A549 (cell line): ENCODE measurements at regions not wholly inside any gene's neighbourhood (a gene's known extent, or its start where the extent isn't known, plus 50 kb on each side); places are given as distances from the start of the nearest gene placed in this dataset.
A peak's percentile ranks its signal among the peaks of the same experiment; 100 is the strongest.

Experiments used
- ATAC-seq, 2 experiments: fragments of 200-7000 bp in 1 of 2; fragments of >200 bp in 1 of 2; cut with Nextera tagmentation in 1 of 2; cut with Tn5 transposase in 1 of 2; 3 replicates each; pipeline versions ENCODE4 v1.8.0 to v1.9.1; 2018 to 2020; ENCODE audit warnings: mild to moderate bottlenecking in 1 of 2, moderate library complexity in 1 of 2
- CTCF ChIA-PET: fragments of 300-600 bp; sonication (Branson Sonifier 250); formaldehyde crosslinking; extraction: SDS; loops from one replicate; lab custom pipeline; 2021; ENCODE audit warnings: antibody characterized with exemption, inconsistent platforms; lab: Yijun Ruan, JAX
- POLR2A ChIA-PET: fragments of 350-600 bp; formaldehyde crosslinking; extraction: SDS; loops from one replicate; lab custom pipeline; 2021; ENCODE audit warnings: antibody characterized with exemption, inconsistent platforms; lab: Yijun Ruan, JAX
- DNase-seq, 2 experiments: peaks; one replicate each; pipeline versions ENCODE4 v3.0.0 to v3.0.0-alpha.2; 2011 to 2016; ENCODE audit warnings: low read depth in 1 of 2, low spot score in 1 of 2
- FAIRE-seq: peaks from 2 replicates; lab custom pipeline; 2011; peaks lifted over from hg19 to GRCh38; lab: Jason Lieb, UNC
- H3K27ac ChIP-seq, 2 experiments: fragments of >200 bp; sonication (Bioruptor Twin); formaldehyde crosslinking; 3 replicates each; pipeline ENCODE4 v1.5.1; 2016 to 2017
- H3K4me1 ChIP-seq: fragments of >200 bp; sonication (Bioruptor Twin); formaldehyde crosslinking; 3 replicates; pipeline ENCODE4 v1.6.1; 2016
- H3K4me2 ChIP-seq: fragments of >200 bp; sonication (Bioruptor Twin); formaldehyde crosslinking; 3 replicates; pipeline ENCODE4 v1.6.1; 2016
- H3K4me3 ChIP-seq: fragments of >200 bp; sonication (Bioruptor Twin); formaldehyde crosslinking; 3 replicates; pipeline ENCODE4 v1.5.1; 2016
- H3K9me3 ChIP-seq: fragments of >200 bp; sonication (Bioruptor Twin); formaldehyde crosslinking; 3 replicates; pipeline ENCODE4 v1.6.1; 2016
- CEBPB ChIP-seq, 2 experiments: fragments of >200 bp in 1 of 2; sonication (Bioruptor Twin) in 1 of 2; formaldehyde crosslinking in 1 of 2; IDR thresholded peaks; 2 replicates each; pipeline ENCODE4 v1.6.1; 2012 to 2016
- CHD4 ChIP-seq: fragments of 200-600 bp; sonication (generic); IDR thresholded peaks from 2 replicates; pipeline ENCODE4 v1.6.1; 2016; ENCODE audit warnings: antibody characterized with exemption, mild to moderate bottlenecking, borderline replicate concordance
- EHF ChIP-seq: fragments of 250-450 bp; sonication (Bioruptor Pico); IDR thresholded peaks from 2 replicates; pipeline ENCODE4 v1.5.0; 2020; ENCODE audit warnings: mild to moderate bottlenecking
- EP300 ChIP-seq, 2 experiments: fragments of >200 bp; sonication (Bioruptor Twin); formaldehyde crosslinking; IDR thresholded peaks; 2 replicates in 1 of 2; 3 replicates in 1 of 2; pipeline ENCODE4 v1.6.1; 2016 to 2017
- ESRRA ChIP-seq: fragments of 150-350 bp; IDR thresholded peaks from 2 replicates; pipeline ENCODE4 v1.6.1; 2014; ENCODE audit warnings: mild to moderate bottlenecking, low read length, borderline replicate concordance
- FOSL2 ChIP-seq, 2 experiments: fragments of 450-650 bp in 1 of 2; fragments of >200 bp in 1 of 2; sonication (Bioruptor Twin) in 1 of 2; formaldehyde crosslinking; IDR thresholded peaks; 2 replicates each; pipeline versions ENCODE4 v1.5.0 to v1.6.1; 2016 to 2020; ENCODE audit warnings: mild to moderate bottlenecking in 1 of 2, moderate library complexity in 1 of 2
- HDAC2 ChIP-seq: fragments of 200-600 bp; sonication (generic); IDR thresholded peaks from 2 replicates; pipeline ENCODE4 v1.6.1; 2016
- HEYL ChIP-seq: fragments of 250-450 bp; sonication (Bioruptor Pico); IDR thresholded peaks from 2 replicates; pipeline ENCODE4 v1.8.0; 2021; ENCODE audit warnings: mild to moderate bottlenecking, moderate library complexity
- HOXB5 ChIP-seq: fragments of 250-450 bp; sonication (Bioruptor Pico); IDR thresholded peaks from 2 replicates; pipeline ENCODE4 v1.5.0; 2020; ENCODE audit warnings: mild to moderate bottlenecking, moderate library complexity
- JUN ChIP-seq, 2 experiments: fragments of >200 bp; sonication (Bioruptor Twin); formaldehyde crosslinking; IDR thresholded peaks; 2 replicates in 1 of 2; 3 replicates in 1 of 2; pipeline ENCODE4 v1.6.1; 2016 to 2017
- JUNB ChIP-seq: fragments of >200 bp; sonication (Bioruptor Twin); formaldehyde crosslinking; IDR thresholded peaks from 2 replicates; pipeline ENCODE4 v1.6.1; 2016
- MAFK ChIP-seq: fragments of 450-650 bp; IDR thresholded peaks from 2 replicates; pipeline ENCODE4 v1.6.1; 2014; ENCODE audit not compliant: partially characterized antibody
- NFE2L2 ChIP-seq: fragments of 150-350 bp; conservative IDR thresholded peaks from 2 replicates; pipeline ENCODE4 v1.6.1; 2014; ENCODE audit warnings: low read length
- NPAS2 ChIP-seq: fragments of 250-450 bp; sonication (Bioruptor Pico); IDR thresholded peaks from 2 replicates; pipeline ENCODE4 v1.8.0; 2022; ENCODE audit warnings: mild to moderate bottlenecking, moderate library complexity, borderline replicate concordance
- POLR2AphosphoS2 ChIP-seq: conservative IDR thresholded peaks from 2 replicates; pipeline ENCODE4 v1.6.1; 2012; ENCODE audit warnings: low read length, improper control_type of control experiment, inconsistent platforms
- RNF2 ChIP-seq: fragments of 200-600 bp; sonication (generic); IDR thresholded peaks from 2 replicates; pipeline ENCODE4 v1.6.1; 2016; ENCODE audit warnings: low read depth, mild to moderate bottlenecking, antibody characterized with exemption, moderate library complexity, borderline replicate concordance
- SMC3 ChIP-seq: fragments of >200 bp; sonication (Bioruptor Twin); formaldehyde crosslinking; IDR thresholded peaks from 3 replicates; pipeline ENCODE4 v1.6.1; 2018; ENCODE audit warnings: inconsistent platforms
- TFCP2L1 ChIP-seq: fragments of 250-450 bp; sonication (Bioruptor Pico); IDR thresholded peaks from 2 replicates; pipeline ENCODE4 v1.5.0; 2021; ENCODE audit warnings: mild to moderate bottlenecking
- USF2 ChIP-seq: fragments of 450-650 bp; IDR thresholded peaks from 2 replicates; pipeline ENCODE4 v1.6.1; 2014; ENCODE audit warnings: antibody characterized with exemption
- ZC3H11A ChIP-seq: fragments of 450-650 bp; IDR thresholded peaks from 2 replicates; pipeline ENCODE4 v1.6.1; 2014; ENCODE audit warnings: antibody characterized with exemption, mild to moderate bottlenecking
- ZNF302 ChIP-seq: fragments of 250-450 bp; sonication (Bioruptor Pico); IDR thresholded peaks from 2 replicates; pipeline ENCODE4 v1.9.0; 2021; ENCODE audit warnings: inconsistent platforms, mild to moderate bottlenecking, moderate library complexity
- ZSCAN20 ChIP-seq: fragments of 250-450 bp; sonication (Bioruptor Pico); IDR thresholded peaks from 2 replicates; pipeline ENCODE4 v1.8.0; 2022; ENCODE audit warnings: mild to moderate bottlenecking, moderate library complexity
- WGBS: methylation state at CpG from one replicate; pipeline ENCODE4 v1.1.6; 2017; ENCODE audit errors: missing lambda C conversion rate; 5-methylcytosine and 5-hydroxymethylcytosine counted together
- TF ChIP-seq, protein P1 (sequence below): fragments of >200 bp; sonication (Bioruptor Twin); formaldehyde crosslinking; IDR thresholded peaks from 3 replicates; pipeline ENCODE4 v1.6.1; 2016
- TF ChIP-seq, protein P2 (sequence below): IDR thresholded peaks from 2 replicates; pipeline ENCODE4 v1.6.1; 2012; ENCODE audit warnings: low read depth, borderline replicate concordance
- TF ChIP-seq, protein P3 (sequence below): fragments of >200 bp; sonication (Bioruptor Twin); formaldehyde crosslinking; IDR thresholded peaks from 2 replicates; pipeline ENCODE4 v1.6.1; 2016

GRCh38 chr11:19499999-19500398 is 212.6 kb upstream of the NAV2 start:
- Histone ChIP-seq H3K4me2 (no peak overlapping the region), H3K27ac (no peak overlapping the region), H3K4me3 (no peak overlapping the region), H3K4me1 (0 out of 3 replicates have a peak, but pooled peaks cover 5% of the 10 kb centered on the region), H3K9me3 (no peaks in the 10 kb centered on the region)
- ChIA-PET POLR2A (no interaction called here), CTCF (interaction anchor here (1.4 kb wide), 1 partner anchor 423 kb away, joined by 3 read pairs; no protein-coding TSS in a partner anchor)
- TF ChIP-seq HDAC2 (no peak), NFE2L2 (no peak), RNF2 (no peak), POLR2AphosphoS2 (no peak), HOXB5 (no peak), ZSCAN20 (no peak), SMC3 (no peak), HEYL (no peak)
- TF ChIP-seq, protein P1, sequence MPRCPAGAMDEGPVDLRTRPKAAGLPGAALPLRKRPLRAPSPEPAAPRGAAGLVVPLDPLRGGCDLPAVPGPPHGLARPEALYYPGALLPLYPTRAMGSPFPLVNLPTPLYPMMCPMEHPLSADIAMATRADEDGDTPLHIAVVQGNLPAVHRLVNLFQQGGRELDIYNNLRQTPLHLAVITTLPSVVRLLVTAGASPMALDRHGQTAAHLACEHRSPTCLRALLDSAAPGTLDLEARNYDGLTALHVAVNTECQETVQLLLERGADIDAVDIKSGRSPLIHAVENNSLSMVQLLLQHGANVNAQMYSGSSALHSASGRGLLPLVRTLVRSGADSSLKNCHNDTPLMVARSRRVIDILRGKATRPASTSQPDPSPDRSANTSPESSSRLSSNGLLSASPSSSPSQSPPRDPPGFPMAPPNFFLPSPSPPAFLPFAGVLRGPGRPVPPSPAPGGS, result no peak
- no peak for DNase-seq
- no peak for FAIRE-seq
- peak in 1 of 2 experiments; percentile 33; a peak in 1 of 6 replicates for ATAC-seq
- WGBS, result 50% methylated on average over 3 of the region's 3 CpGs

- Histone ChIP-seq H3K4me2 (no peak overlapping the region), H3K27ac (no peak overlapping the region), H3K9me3 (no peaks in the 10 kb centered on the region), H3K4me1 (0 out of 3 replicates have a peak, but pooled peaks cover 5% of the 10 kb centered on the region), H3K4me3 (no peak overlapping the region)
- no peak for FAIRE-seq
- CTCF ChIA-PET, result interaction anchor here (1.3 kb wide), 1 partner anchor 11 kb away, joined by 3 read pairs; no protein-coding TSS in a partner anchor
- TF ChIP-seq FOSL2 (IDR thresholded peaks at IDR 0.05), result no peak
- 0 out of 2 replicates have a peak, but pooled peaks have one; percentile 11 for TF ChIP-seq FOSL2 (CRISPR knock-in tag; IDR thresholded peaks at IDR 0.05)
- TF ChIP-seq, protein P2, sequence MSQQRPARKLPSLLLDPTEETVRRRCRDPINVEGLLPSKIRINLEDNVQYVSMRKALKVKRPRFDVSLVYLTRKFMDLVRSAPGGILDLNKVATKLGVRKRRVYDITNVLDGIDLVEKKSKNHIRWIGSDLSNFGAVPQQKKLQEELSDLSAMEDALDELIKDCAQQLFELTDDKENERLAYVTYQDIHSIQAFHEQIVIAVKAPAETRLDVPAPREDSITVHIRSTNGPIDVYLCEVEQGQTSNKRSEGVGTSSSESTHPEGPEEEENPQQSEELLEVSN, result no peak
- POLR2A ChIA-PET, result no interaction called here
- peak in 1 of 2 experiments; percentile 6 for DNase-seq
- peak; percentile 57 to 84; a peak in 3 of 6 replicates for ATAC-seq
- WGBS, result 27% methylated on average over 4 of the region's 4 CpGs
Measured at GRCh38 chr11:19499026-19499669, 213.5 kb upstream of the NAV2 start.

DNA sequence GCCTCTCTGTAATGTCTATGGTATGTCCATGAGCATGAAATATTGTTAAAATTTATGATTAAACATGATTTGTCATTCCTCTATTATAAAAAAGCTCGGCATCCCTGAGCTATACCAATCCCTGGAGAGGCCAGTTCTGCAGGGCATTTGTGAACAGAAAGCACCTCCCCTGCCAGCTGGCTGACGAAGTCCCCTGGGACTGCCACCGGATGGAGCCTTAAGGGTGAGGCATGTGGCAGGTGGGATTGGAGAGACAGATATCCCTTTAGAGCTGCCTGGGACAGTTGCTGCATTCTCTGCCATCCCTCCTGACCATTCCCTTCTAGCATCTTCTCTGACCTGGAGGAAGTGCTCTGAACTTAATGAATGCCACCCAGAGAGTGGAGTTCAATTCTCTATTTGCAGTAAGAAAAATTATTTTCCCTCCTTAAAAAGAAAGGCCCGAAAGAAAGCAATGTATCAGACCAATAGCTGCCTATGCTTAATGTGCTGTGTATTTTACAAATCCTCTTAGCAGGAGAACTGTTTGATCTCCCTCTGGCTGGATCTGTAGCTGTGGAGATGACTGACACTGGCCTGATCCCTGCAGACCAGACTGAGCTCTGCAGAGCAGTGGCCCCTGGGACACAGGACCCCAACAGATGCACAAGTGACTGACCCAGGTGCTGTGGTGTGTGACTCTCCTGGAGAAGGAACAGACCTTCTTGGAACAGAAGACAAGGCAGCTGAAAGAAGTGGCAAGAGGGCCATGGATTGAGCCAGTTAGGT is 219.0 kb upstream of the NAV2 start:
- FAIRE-seq (no peak), ATAC-seq (no peak)

More for the DNA sequence above, 219.0 kb upstream of the NAV2 start:
- no peak for DNase-seq
- H3K27ac ChIP-seq, result no peak overlapping the region
- H3K9me3 ChIP-seq, result no peaks in the 10 kb centered on the region
- TF ChIP-seq TFCP2L1 (CRISPR knock-in tag) (no peak), NPAS2 (CRISPR knock-in tag) (no peak), CEBPB (IDR thresholded peaks at IDR 0.05) (no peak), NFE2L2 (no peak), ZC3H11A (no peak), EP300 (IDR thresholded peaks at IDR 0.05) (no peak), ESRRA (no peak), JUNB (no peak), FOSL2 (IDR thresholded peaks at IDR 0.05) (no peak), FOSL2 (CRISPR knock-in tag; IDR thresholded peaks at IDR 0.05) (no peak), JUN (IDR thresholded peaks at IDR 0.05) (no peak), USF2 (no peak), EHF (no peak), CHD4 (no peak), HEYL (no peak), ZNF302 (CRISPR knock-in tag) (no peak), MAFK (no peak)
- TF ChIP-seq, protein P3, sequence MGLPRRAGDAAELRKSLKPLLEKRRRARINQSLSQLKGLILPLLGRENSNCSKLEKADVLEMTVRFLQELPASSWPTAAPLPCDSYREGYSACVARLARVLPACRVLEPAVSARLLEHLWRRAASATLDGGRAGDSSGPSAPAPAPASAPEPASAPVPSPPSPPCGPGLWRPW, result no peak
- TF ChIP-seq, protein P1, result no peak
- H3K4me1 ChIP-seq, result no peaks in the 10 kb centered on the region
- WGBS, result 23% methylated on average over 4 of the region's 4 CpGs
- no peak overlapping the region for H3K4me3 ChIP-seq
- no peak overlapping the region for H3K4me2 ChIP-seq
- POLR2A ChIA-PET, result no interaction called here
- CTCF ChIA-PET, result interaction anchor here (1.0 to 1.4 kb wide), 4 partner anchors 27 to 187 kb away, joined by 3 read pairs; no protein-coding TSS in a partner anchor
